HUES6 (cell line): ENCODE measurements at regions not wholly inside any gene's neighbourhood (a gene's known extent, or its start where the extent isn't known, plus 50 kb on each side); places are given as distances from the start of the nearest gene placed in this dataset.

Source experiments
- H3K27ac ChIP-seq: 2 replicates; pipeline ENCODE4 v1.7.0; 2013; ENCODE audit warnings: low read depth, mild to moderate bottlenecking, low read length, inconsistent platforms
- H3K27me3 ChIP-seq: 2 replicates; pipeline ENCODE4 v1.6.1; 2013; ENCODE audit warnings: low read length; ENCODE audit not compliant: control insufficient read depth, insufficient read depth
- H3K36me3 ChIP-seq: 2 replicates; pipeline ENCODE4 v1.6.1; 2013; ENCODE audit warnings: low read length; ENCODE audit not compliant: control insufficient read depth, insufficient read depth
- H3K4me1 ChIP-seq: 2 replicates; pipeline ENCODE4 v1.6.1; 2013; ENCODE audit warnings: low read length; ENCODE audit not compliant: control insufficient read depth, insufficient read depth
- H3K4me3 ChIP-seq: 2 replicates; pipeline ENCODE4 v1.5.1; 2013; ENCODE audit warnings: low read depth, low read length
- H3K9ac ChIP-seq: one replicate; pipeline ENCODE4 v1.6.1; 2013; ENCODE audit warnings: mild to moderate bottlenecking, low read length
- H3K9me3 ChIP-seq: 2 replicates; pipeline ENCODE4 v1.6.1; 2013; ENCODE audit warnings: low read depth, low read length; ENCODE audit not compliant: control insufficient read depth, insufficient read depth

- no peak overlapping the region for H3K27ac ChIP-seq
- H3K27me3 ChIP-seq: no peaks in the 10 kb centered on the region
- no peaks in the 10 kb centered on the region for H3K9me3 ChIP-seq
- peaks cover 4% of the 10 kb centered on the region; the same call in 1 of the 2 replicates for H3K4me1 ChIP-seq
- H3K36me3 ChIP-seq: no peaks in the 10 kb centered on the region
- H3K4me3 ChIP-seq: no peak overlapping the region
- H3K9ac ChIP-seq: no peak overlapping the region
These were observed 274.4 kb downstream of the LRIG3 start for GRCh38 chr12:58645946-58646345.

GRCh38 chr12:58647495-58647894, 272.8 kb downstream of the LRIG3 start:
- no peaks in the 10 kb centered on the region for H3K36me3 ChIP-seq
- peaks cover 4% of the 10 kb centered on the region; the same call in 1 of the 2 replicates for H3K4me1 ChIP-seq
- no peak overlapping the region for H3K27ac ChIP-seq
- no peak overlapping the region for H3K4me3 ChIP-seq
- no peaks in the 10 kb centered on the region for H3K27me3 ChIP-seq
- H3K9ac ChIP-seq: no peak overlapping the region
- H3K9me3 ChIP-seq: no peaks in the 10 kb centered on the region

- peaks cover 4% of the 10 kb centered on the region; the same call in 1 of the 2 replicates for H3K4me1 ChIP-seq
- no peak overlapping the region for H3K9ac ChIP-seq
- no peak overlapping the region for H3K4me3 ChIP-seq
- no peak overlapping the region for H3K27ac ChIP-seq
- H3K9me3 ChIP-seq: no peaks in the 10 kb centered on the region
- no peaks in the 10 kb centered on the region for H3K27me3 ChIP-seq
- no peaks in the 10 kb centered on the region for H3K36me3 ChIP-seq
These were observed 272.1 kb downstream of the LRIG3 start for GRCh38 chr12:58648176-58648575.

- H3K4me1 ChIP-seq: no peaks in the 10 kb centered on the region
- peaks cover 24% of the 10 kb centered on the region for H3K9me3 ChIP-seq
- no peaks in the 10 kb centered on the region for H3K36me3 ChIP-seq
- H3K9ac ChIP-seq: no peak overlapping the region
- no peaks in the 10 kb centered on the region for H3K27me3 ChIP-seq
- no peak overlapping the region for H3K4me3 ChIP-seq
- H3K27ac ChIP-seq: no peak overlapping the region
These were observed 268.5 kb downstream of the LRIG3 start for GRCh38 chr12:58651850-58652249.

DNA sequence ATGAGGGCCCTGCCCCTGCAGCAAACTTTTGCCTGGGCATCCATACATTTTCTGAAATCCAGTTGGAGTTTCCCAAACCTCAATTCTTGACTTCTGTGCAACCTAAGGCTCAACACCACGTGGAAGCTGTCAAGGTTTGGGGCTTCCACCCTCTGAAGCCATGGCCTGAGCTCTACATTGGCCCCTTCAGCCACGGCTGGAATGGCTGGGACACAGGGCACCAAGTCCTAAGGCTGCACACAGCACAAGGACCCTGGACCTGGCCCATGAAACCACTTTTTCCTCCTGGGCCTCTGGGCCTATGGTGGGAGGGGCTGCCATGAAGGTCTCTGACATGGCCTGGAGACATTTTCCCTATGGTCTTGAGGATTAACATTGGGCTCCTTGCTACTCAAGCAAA, 266.3 kb downstream of the LRIG3 start:
- Histone ChIP-seq H3K36me3 (no peaks in the 10 kb centered on the region), H3K4me1 (no peaks in the 10 kb centered on the region), H3K27me3 (no peaks in the 10 kb centered on the region), H3K9me3 (peaks cover 24% of the 10 kb centered on the region), H3K9ac (no peak overlapping the region), H3K27ac (no peak overlapping the region), H3K4me3 (no peak overlapping the region)

DNA sequence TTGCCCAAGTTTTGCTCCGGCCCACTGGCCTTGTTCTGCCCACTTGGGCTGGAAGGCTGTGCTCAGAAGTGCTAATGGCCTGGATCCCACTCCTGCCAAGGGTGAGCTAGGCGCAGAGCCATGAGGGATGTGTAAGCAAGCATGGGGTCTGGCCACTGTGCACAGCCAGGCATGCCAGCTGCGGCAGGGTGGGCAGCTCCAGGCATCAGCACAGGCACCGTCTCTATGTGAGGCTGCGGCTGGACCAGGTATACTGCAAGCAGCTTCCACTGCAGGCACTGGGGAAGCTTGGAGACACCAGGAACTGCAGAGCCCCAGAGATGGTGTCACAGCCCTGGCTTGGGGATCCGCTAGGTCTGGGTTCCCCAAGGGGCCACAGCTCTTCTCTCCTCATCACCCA, 264.9 kb downstream of the LRIG3 start:
- H3K27ac ChIP-seq: no peak overlapping the region
- H3K27me3 ChIP-seq: no peaks in the 10 kb centered on the region
- H3K36me3 ChIP-seq: no peaks in the 10 kb centered on the region
- H3K9me3 ChIP-seq: peaks cover 24% of the 10 kb centered on the region
- H3K4me3 ChIP-seq: no peak overlapping the region
- H3K9ac ChIP-seq: no peak overlapping the region
- no peaks in the 10 kb centered on the region for H3K4me1 ChIP-seq

DNA sequence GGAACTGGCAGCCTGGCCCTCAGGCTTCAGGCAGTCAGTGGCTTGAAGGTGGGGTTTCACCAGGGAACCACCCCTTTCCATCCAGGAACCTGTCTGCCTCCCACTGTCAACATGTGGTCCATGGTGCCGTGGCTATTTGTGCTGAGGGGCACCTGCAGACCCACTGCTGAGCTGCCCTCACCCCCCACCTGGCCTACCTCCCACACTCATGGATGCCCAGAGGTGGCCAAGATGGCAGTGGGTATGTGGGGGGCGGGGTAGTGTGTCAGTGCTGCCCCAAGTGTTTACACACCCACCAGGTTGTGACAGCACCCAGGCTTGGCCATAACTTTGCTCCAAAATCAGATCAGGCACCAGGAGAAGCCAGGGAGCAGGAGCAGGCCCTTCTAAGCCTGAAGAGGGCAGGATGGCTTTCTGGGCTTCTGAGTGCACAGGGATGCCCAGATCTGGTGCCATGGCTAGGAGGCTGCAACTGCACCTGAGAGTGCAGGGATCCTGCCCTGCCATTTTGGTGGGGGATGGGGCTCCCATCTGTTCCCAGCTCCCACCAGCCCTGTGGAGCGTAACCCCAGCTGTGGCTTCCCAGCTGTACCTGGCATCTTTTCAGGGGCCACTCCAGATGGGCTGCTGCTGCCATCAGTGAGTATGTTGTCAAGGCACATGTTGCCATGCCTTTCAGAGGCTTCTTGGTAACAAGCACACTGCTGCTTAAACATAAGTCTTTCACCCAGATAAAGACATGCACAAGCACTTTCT, 263.9 kb downstream of the LRIG3 start:
- no peaks in the 10 kb centered on the region for H3K4me1 ChIP-seq
- H3K9ac ChIP-seq: no peak overlapping the region
- H3K36me3 ChIP-seq: no peaks in the 10 kb centered on the region
- no peak overlapping the region for H3K27ac ChIP-seq
- H3K4me3 ChIP-seq: no peak overlapping the region
- H3K9me3 ChIP-seq: peaks cover 24% of the 10 kb centered on the region
- H3K27me3 ChIP-seq: no peaks in the 10 kb centered on the region

DNA sequence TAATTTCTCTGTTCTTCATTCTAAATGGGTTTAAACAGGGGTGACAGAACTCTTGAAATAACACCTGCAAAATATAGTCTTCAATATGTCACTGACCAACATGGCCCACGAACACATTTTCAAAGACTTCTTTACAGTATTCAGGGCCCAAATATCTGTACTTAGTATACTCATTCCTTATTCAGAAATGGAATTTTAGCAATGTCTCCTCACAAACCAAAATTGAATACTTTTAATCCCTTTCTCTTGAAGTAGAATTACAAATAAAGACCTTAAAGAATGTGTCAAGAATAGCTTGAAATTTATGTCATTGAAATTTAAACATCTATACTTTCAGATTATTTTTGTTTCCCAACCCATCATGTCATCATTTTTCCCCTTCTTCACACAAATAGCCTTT, 263.1 kb downstream of the LRIG3 start:
- Histone ChIP-seq H3K4me3 (no peak overlapping the region), H3K36me3 (no peaks in the 10 kb centered on the region), H3K4me1 (no peaks in the 10 kb centered on the region), H3K9ac (no peak overlapping the region), H3K27ac (no peak overlapping the region), H3K27me3 (no peaks in the 10 kb centered on the region), H3K9me3 (peaks cover 24% of the 10 kb centered on the region)

GRCh38 chr12:58665375-58665774, 254.9 kb downstream of the LRIG3 start:
- Histone ChIP-seq H3K27ac (no peak overlapping the region), H3K9me3 (no peaks in the 10 kb centered on the region), H3K4me3 (no peak overlapping the region), H3K9ac (no peak overlapping the region), H3K36me3 (no peaks in the 10 kb centered on the region), H3K27me3 (no peaks in the 10 kb centered on the region), H3K4me1 (0 out of 2 replicates have a peak, but pooled peaks cover 3% of the 10 kb centered on the region)

DNA sequence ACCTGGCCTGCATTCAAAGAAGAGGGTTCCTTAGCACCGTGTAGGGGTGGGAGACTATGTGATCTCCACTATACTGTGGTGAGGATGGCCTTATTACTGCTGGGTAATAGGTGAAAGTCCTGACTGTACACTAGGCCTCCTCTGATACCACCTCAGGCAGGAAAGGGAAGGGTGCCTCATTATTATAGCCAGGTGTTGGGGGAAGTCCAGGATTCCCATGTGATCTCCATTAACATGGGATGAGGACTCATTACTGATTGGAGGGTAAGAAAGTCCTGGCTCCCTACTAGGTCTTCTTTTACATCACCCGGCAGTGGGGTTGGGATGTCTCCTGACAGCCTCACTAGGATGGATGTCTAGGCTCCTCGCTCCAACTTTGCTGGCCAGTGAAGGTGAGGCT, 252.1 kb downstream of the LRIG3 start:
- Histone ChIP-seq H3K27me3 (no peaks in the 10 kb centered on the region), H3K4me3 (no peak overlapping the region), H3K9me3 (no peaks in the 10 kb centered on the region), H3K9ac (no peak overlapping the region), H3K4me1 (peaks cover 10% of the 10 kb centered on the region), H3K36me3 (no peaks in the 10 kb centered on the region), H3K27ac (no peak overlapping the region)

DNA sequence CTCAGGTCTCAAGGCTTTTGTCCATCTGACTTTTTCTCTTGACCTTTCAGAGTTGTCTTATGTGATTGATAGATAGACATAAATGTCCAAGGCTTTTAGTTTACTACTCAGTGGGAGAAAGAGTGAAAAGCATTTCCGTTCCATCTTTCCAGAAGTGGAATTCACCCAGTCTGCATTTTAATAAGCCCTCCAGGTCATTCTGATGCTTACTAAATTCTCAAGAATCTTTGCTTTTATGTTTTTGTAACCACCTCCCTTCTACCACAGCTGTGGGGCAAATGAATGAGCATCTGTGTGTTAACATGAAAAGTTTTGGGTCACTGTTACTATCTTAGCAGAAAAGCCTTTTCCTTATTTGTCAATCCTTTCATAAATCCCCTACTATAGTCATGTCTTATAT, 251.4 kb downstream of the LRIG3 start:
- Histone ChIP-seq H3K27ac (no peak overlapping the region), H3K4me3 (no peak overlapping the region), H3K36me3 (no peaks in the 10 kb centered on the region), H3K4me1 (peaks cover 10% of the 10 kb centered on the region), H3K9ac (no peak overlapping the region), H3K27me3 (no peaks in the 10 kb centered on the region), H3K9me3 (no peaks in the 10 kb centered on the region)
